Body of pancreas (tissue), 4 donors: ENCODE measurements at regions not wholly inside any gene's neighbourhood (a gene's known extent, or its start where the extent isn't known, plus 50 kb on each side); places are given as distances from the start of the nearest gene placed in this dataset.

Experiments used
- ATAC-seq: fragments of 150-250 bp; one replicate; pipeline ENCODE4 v1.9.1; 2016
- DNase-seq, 4 donors: peaks; one replicate each; pipeline ENCODE4 v3.0.0-alpha.2; 2019
- H3K27ac ChIP-seq, 4 donors: fragments of 200-600 bp; sonication (generic); 1 replicate in 3 of 4; 2 replicates in 1 of 4; pipeline versions ENCODE4 v1.5.1 to v1.6.1; 2016 to 2019; ENCODE audit warnings: mild to moderate bottlenecking in 1 of 4, mixed read lengths in 1 of 4, moderate library complexity in 1 of 4
- H3K27me3 ChIP-seq, 2 donors: fragments of 200-600 bp; sonication (generic); one replicate each; pipeline ENCODE4 v1.6.0; 2016; ENCODE audit warnings: mild to moderate bottlenecking in 1 of 2
- H3K36me3 ChIP-seq, 2 donors: fragments of 200-600 bp; sonication (generic); replicated peaks in 1 of 2; 2 replicates each; pipeline ENCODE4 v1.5.1; 2016; ENCODE audit warnings: low read depth in 2 of 2; ENCODE audit not compliant: insufficient read depth in 1 of 2
- H3K4me1 ChIP-seq: fragments of 200-600 bp; sonication (generic); one replicate; pipeline ENCODE4 v1.6.0; 2016
- H3K4me3 ChIP-seq, 2 donors: fragments of 200-600 bp; sonication (generic); 1 replicate in 1 of 2; 2 replicates in 1 of 2; pipeline ENCODE4 v1.5.1; 2016 to 2019
- H3K9me3 ChIP-seq, 3 donors: fragments of 200-600 bp; sonication (generic); 1 replicate in 2 of 3; 2 replicates in 1 of 3; pipeline ENCODE4 v1.5.1; 2016
- POLR2A ChIP-seq, 3 donors: fragments of 450-650 bp; IDR thresholded peaks; one replicate each; pipeline ENCODE4 v1.6.1; 2016; ENCODE audit warnings: antibody characterized with exemption in 3 of 3, mild to moderate bottlenecking in 2 of 3
- WGBS, 2 donors: methylation state at CpG; one replicate each; pipeline ENCODE4 v1.1.5; 2017; 5-methylcytosine and 5-hydroxymethylcytosine counted together
- intact Hi-C: fragments of 100-400 bp; cut with DNase I; formaldehyde crosslinking; loops from one replicate; pipeline ENCODE4 v1.15.1; 2023
- TF ChIP-seq, protein P1 (sequence below), 7 experiments: fragments of 450-650 bp in 4 of 7; fragments of 200-600 bp in 3 of 7; sonication (generic) in 3 of 7; IDR thresholded peaks; one replicate each; pipeline ENCODE4 v1.5.1; 2016 to 2019; ENCODE audit warnings: antibody characterized with exemption in 7 of 7

DNA sequence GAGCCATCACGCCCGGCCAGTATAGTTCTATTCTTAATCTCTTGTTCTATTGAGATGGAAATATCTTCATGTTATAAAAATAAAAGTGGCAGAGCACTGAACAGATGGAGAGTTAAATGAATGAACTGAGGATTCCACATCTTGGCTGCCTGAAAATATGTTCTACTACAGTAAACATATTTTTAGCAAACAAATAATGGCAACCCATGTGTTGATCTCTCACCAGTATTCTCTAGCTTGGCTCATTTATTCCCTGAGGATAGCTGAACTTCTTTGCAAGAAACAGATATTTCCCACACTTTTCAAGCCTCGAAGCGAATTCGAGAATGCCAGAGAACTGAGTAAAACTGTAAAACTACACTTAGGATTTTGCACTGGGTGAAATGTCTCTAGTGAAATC is 58.9 kb downstream of the DIRAS3 start:
- no peak for DNase-seq
- ATAC-seq, result no peak
- intact Hi-C loops, result no loop called here
- Histone ChIP-seq H3K36me3 (no peaks in the 10 kb centered on the region), H3K27me3 (no peaks in the 10 kb centered on the region), H3K4me3 (no peak overlapping the region), H3K27ac (no peak overlapping the region), H3K9me3 (no peaks in the 10 kb centered on the region), H3K4me1 (no peaks in the 10 kb centered on the region)
- TF ChIP-seq, protein P1, sequence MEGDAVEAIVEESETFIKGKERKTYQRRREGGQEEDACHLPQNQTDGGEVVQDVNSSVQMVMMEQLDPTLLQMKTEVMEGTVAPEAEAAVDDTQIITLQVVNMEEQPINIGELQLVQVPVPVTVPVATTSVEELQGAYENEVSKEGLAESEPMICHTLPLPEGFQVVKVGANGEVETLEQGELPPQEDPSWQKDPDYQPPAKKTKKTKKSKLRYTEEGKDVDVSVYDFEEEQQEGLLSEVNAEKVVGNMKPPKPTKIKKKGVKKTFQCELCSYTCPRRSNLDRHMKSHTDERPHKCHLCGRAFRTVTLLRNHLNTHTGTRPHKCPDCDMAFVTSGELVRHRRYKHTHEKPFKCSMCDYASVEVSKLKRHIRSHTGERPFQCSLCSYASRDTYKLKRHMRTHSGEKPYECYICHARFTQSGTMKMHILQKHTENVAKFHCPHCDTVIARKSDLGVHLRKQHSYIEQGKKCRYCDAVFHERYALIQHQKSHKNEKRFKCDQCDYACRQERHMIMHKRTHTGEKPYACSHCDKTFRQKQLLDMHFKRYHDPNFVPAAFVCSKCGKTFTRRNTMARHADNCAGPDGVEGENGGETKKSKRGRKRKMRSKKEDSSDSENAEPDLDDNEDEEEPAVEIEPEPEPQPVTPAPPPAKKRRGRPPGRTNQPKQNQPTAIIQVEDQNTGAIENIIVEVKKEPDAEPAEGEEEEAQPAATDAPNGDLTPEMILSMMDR (IDR thresholded peaks at IDR 0.05), result no peak
- no peak for TF ChIP-seq POLR2A (IDR thresholded peaks at IDR 0.05)
- 85 to 91% methylated on average over 5 of the region's 5 CpGs for WGBS, 2 donors

DNA sequence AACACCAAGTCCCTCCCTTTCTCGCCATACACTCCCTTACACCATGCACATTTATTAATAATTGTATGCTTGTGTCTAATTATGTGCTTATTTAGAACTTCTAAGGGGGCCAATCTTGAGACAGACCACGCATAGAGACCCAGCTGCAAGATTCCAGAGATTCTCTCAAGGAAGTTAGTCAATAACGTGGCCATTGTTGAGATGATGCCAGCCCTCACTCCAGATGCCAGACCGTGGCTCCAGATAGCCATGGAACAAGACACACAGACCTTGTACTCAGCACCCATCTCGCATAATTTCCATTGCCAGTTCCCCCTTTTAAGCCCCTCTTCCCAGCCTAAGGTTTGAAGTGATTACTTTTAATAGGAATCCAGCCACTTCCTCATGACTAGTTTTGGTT is 62.4 kb downstream of the DIRAS3 start:
- H3K27me3 ChIP-seq, result no peaks in the 10 kb centered on the region
- no peak for TF ChIP-seq POLR2A (IDR thresholded peaks at IDR 0.05)
- TF ChIP-seq, protein P1 (IDR thresholded peaks at IDR 0.05), result no peak
- ATAC-seq (no peak), DNase-seq (no peak)
- 50 to 55% methylated on average over 5 of the region's 5 CpGs for WGBS, 2 donors
- H3K4me3 ChIP-seq, result no peak overlapping the region
- no peaks in the 10 kb centered on the region for H3K9me3 ChIP-seq
- intact Hi-C loops, result no loop called here
- no peaks in the 10 kb centered on the region for H3K4me1 ChIP-seq
- H3K27ac ChIP-seq, result no peak overlapping the region
- no peaks in the 10 kb centered on the region for H3K36me3 ChIP-seq

DNA sequence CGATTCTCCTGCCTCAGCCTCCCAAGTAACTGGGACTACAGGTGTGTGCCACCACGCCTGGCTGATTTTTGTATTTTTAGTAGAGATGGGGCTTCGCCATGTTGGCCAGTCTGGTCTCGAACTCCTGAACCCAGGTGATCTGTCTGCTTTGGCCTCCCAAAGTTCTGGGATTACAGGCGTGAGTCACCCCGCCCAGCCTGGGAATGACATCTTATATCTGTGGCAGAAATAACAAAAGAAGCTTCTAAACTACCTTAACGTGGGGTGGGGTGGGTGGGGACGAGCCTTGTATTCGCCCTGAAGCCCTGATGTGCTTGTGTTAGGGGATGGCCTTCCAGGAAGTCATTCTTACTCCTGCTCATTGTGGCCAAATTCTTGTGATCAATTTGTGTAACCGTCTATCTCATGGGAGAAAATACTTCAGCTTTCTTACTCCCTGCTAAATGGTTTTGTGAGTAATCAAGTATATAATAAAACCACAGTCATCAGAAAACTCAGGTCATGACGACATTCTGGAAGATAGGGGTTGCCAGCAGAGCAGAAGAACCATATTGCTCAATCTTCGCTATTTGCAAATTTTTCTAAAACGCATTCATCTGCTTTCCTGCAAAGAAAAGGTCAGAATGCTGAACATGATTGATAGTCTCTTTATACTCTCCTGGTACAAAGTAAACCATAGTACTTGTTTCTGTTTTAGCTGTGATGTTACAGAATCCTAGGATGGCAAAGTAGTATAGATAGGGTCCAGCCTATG is 63.2 kb downstream of the DIRAS3 start:
- intact Hi-C loops, result no loop called here
- DNase-seq (peak in 1 of 4 donors; percentile 5), ATAC-seq (peak; percentile 53)
- no peaks in the 10 kb centered on the region for H3K4me1 ChIP-seq
- no peak overlapping the region for H3K4me3 ChIP-seq
- H3K27me3 ChIP-seq, result no peaks in the 10 kb centered on the region
- no peaks in the 10 kb centered on the region for H3K36me3 ChIP-seq
- TF ChIP-seq POLR2A (IDR thresholded peaks at IDR 0.05), result no peak
- TF ChIP-seq, protein P1 (IDR thresholded peaks at IDR 0.05), result no peak
- WGBS, 2 donors, result 75 to 76% methylated on average over 13 of the region's 13 CpGs
- H3K27ac ChIP-seq, result no peak overlapping the region
- no peaks in the 10 kb centered on the region for H3K9me3 ChIP-seq

DNA sequence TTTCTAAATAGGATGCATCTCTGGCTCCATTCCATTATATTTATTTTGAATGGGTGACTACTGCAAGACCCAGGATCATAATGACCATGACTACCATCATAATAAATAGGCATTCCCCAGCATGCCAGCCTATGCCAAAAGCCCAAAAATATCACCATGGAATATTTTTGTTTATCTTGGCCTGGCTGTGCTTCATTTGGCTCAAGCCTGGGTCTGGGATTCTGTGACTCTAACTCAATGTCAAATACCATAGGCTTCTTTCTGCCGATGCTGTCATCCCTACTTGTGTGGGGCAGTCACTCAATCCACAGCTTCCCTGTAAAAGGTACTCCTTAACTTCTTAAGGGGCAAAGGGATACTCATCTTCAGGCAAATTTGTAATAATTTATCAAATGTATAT is 66.6 kb downstream of the DIRAS3 start:
- ATAC-seq, result no peak
- no peak for DNase-seq
- Histone ChIP-seq H3K27me3 (no peaks in the 10 kb centered on the region), H3K9me3 (no peaks in the 10 kb centered on the region), H3K4me3 (no peak overlapping the region), H3K4me1 (no peaks in the 10 kb centered on the region), H3K36me3 (no peaks in the 10 kb centered on the region), H3K27ac (no peak overlapping the region)
- intact Hi-C loops, result no loop called here
- TF ChIP-seq, protein P1 (IDR thresholded peaks at IDR 0.05), result no peak
- TF ChIP-seq POLR2A (IDR thresholded peaks at IDR 0.05), result no peak
- WGBS, 2 donors, result 67 to 94% methylated on average over 1 of the region's 1 CpG

DNA sequence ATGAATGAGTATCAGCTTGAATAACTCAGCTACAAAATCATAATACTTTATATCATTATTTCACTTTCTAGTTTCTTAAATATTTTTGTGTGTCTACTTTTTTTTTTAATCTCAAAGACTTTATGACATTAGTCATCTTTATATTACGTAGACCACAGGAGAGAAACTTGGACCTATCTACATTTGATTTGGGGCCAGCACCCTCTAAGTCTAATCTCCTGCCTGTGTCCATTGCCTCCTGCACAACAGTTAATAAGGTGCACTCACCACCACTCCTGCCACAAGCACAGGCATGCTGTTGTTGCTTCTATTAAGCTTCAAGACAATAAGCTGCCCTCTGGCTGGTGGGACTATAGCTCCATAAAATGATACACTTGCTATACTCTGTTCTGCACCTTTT is 70.4 kb downstream of the DIRAS3 start:
- Histone ChIP-seq H3K9me3 (no peaks in the 10 kb centered on the region), H3K4me3 (no peak overlapping the region), H3K27ac (no peak overlapping the region), H3K4me1 (no peaks in the 10 kb centered on the region), H3K27me3 (no peaks in the 10 kb centered on the region), H3K36me3 (no peaks in the 10 kb centered on the region)
- DNase-seq (no peak), ATAC-seq (no peak)
- intact Hi-C loops, result no loop called here
- WGBS, 2 donors, result 74 to 79% methylated on average over 1 of the region's 1 CpG
- no peak for TF ChIP-seq POLR2A (IDR thresholded peaks at IDR 0.05)
- TF ChIP-seq, protein P1 (IDR thresholded peaks at IDR 0.05), result no peak
